Thymus (tissue), 11 donors: ENCODE measurements at regions not wholly inside any gene's neighbourhood (a gene's known extent, or its start where the extent isn't known, plus 50 kb on each side); places are given as distances from the start of the nearest gene placed in this dataset.

Source experiments
- DNase-seq, 9 donors: peaks; one replicate each; pipeline ENCODE4 v3.0.0-alpha.2; 2013; ENCODE audit warnings: low spot score in 9 of 9, low read depth in 6 of 9, missing footprints in 1 of 9
- H3K27ac ChIP-seq, 2 donors: one replicate each; pipeline ENCODE4 v1.5.1; 2013; ENCODE audit warnings: control low read depth in 1 of 2, low read depth in 1 of 2, low read length in 1 of 2, mild to moderate bottlenecking in 1 of 2, moderate library complexity in 1 of 2
- H3K27me3 ChIP-seq, 2 donors: one replicate each; pipeline ENCODE4 v1.5.1; 2013; ENCODE audit warnings: low read length in 1 of 2; ENCODE audit not compliant: control insufficient read depth in 2 of 2, insufficient read depth in 1 of 2
- H3K36me3 ChIP-seq, 2 donors: one replicate each; pipeline ENCODE4 v1.5.1; 2013; ENCODE audit warnings: low read length in 1 of 2, mild to moderate bottlenecking in 1 of 2, moderate library complexity in 1 of 2; ENCODE audit not compliant: control insufficient read depth in 2 of 2, insufficient read depth in 2 of 2
- H3K4me1 ChIP-seq, 2 donors: one replicate each; pipeline ENCODE4 v1.5.1; 2013; ENCODE audit warnings: low read length in 2 of 2; ENCODE audit not compliant: control insufficient read depth in 2 of 2, insufficient read depth in 2 of 2
- H3K4me3 ChIP-seq, 2 donors: one replicate each; pipeline ENCODE4 v1.5.1; 2013; ENCODE audit warnings: low read length in 2 of 2, control low read depth in 1 of 2, mild to moderate bottlenecking in 1 of 2
- H3K9me3 ChIP-seq, 2 donors: one replicate each; pipeline ENCODE4 v1.5.1; 2013; ENCODE audit warnings: low read length in 1 of 2, mild to moderate bottlenecking in 1 of 2; ENCODE audit not compliant: control insufficient read depth in 2 of 2, insufficient read depth in 1 of 2
- WGBS: extraction: QIAGEN DNeasy Blood & Tissue Kit; methylation state at CpG from one replicate; pipeline ENCODE4 v1.1.7; 2013; 5-methylcytosine and 5-hydroxymethylcytosine counted together
- donor health status: healthy.

GRCh38 chr10:42488416-42488815, 150.0 kb downstream of the ZNF33B start:
- no peaks in the 10 kb centered on the region for H3K27me3 ChIP-seq
- WGBS: 67% methylated on average over 5 of the region's 5 CpGs
- H3K4me1 ChIP-seq: no peaks in the 10 kb centered on the region
- H3K36me3 ChIP-seq: no peaks in the 10 kb centered on the region
- DNase-seq: no peak
- no peak overlapping the region for H3K27ac ChIP-seq
- H3K4me3 ChIP-seq: no peak overlapping the region
- H3K9me3 ChIP-seq: no peaks in the 10 kb centered on the region

GRCh38 chr10:42482411-42482810, 156.0 kb downstream of the ZNF33B start:
- Histone ChIP-seq H3K27ac (no peak overlapping the region), H3K4me3 (no peak overlapping the region), H3K9me3 (peaks cover 0 to 16% of the 10 kb centered on the region in 2 donors), H3K4me1 (no peaks in the 10 kb centered on the region), H3K36me3 (no peaks in the 10 kb centered on the region), H3K27me3 (no peaks in the 10 kb centered on the region)
- no peak for DNase-seq
- WGBS: 95% methylated on average over 1 of the region's 1 CpG

- Histone ChIP-seq H3K9me3 (peaks cover 2 to 25% of the 10 kb centered on the region in 2 donors), H3K36me3 (no peaks in the 10 kb centered on the region), H3K4me1 (no peaks in the 10 kb centered on the region), H3K27me3 (peaks cover 0 to 11% of the 10 kb centered on the region in 2 donors), H3K27ac (no peak overlapping the region), H3K4me3 (no peak overlapping the region)
- WGBS: 96% methylated on average over 1 of the region's 1 CpG
- DNase-seq: no peak
These were observed 159.3 kb downstream of the ZNF33B start for GRCh38 chr10:42479057-42479456.

GRCh38 chr10:42477170-42477569, 161.2 kb downstream of the ZNF33B start:
- Histone ChIP-seq H3K4me3 (no peak overlapping the region), H3K36me3 (no peaks in the 10 kb centered on the region), H3K4me1 (no peaks in the 10 kb centered on the region), H3K9me3 (peaks cover 2 to 24% of the 10 kb centered on the region in 2 donors), H3K27me3 (peaks cover 0 to 11% of the 10 kb centered on the region in 2 donors), H3K27ac (no peak overlapping the region)
- WGBS: 86% methylated on average over 19 of the region's 19 CpGs
- DNase-seq: no peak

GRCh38 chr10:42476101-42476500, 162.3 kb downstream of the ZNF33B start:
- Histone ChIP-seq H3K4me1 (no peaks in the 10 kb centered on the region), H3K27ac (no peak overlapping the region), H3K27me3 (peaks cover 0 to 11% of the 10 kb centered on the region in 2 donors), H3K36me3 (no peaks in the 10 kb centered on the region), H3K4me3 (no peak overlapping the region), H3K9me3 (peaks cover 2 to 19% of the 10 kb centered on the region in 2 donors)
- WGBS: 12% methylated on average over 20 of the region's 20 CpGs
- no peak for DNase-seq

- Histone ChIP-seq H3K27me3 (peaks cover 0 to 11% of the 10 kb centered on the region in 2 donors), H3K4me3 (no peak overlapping the region), H3K27ac (no peak overlapping the region), H3K36me3 (no peaks in the 10 kb centered on the region), H3K9me3 (peaks cover 2 to 16% of the 10 kb centered on the region in 2 donors), H3K4me1 (no peaks in the 10 kb centered on the region)
- no peak for DNase-seq
- WGBS: 31% methylated on average over 52 of the region's 52 CpGs
These were observed 162.9 kb downstream of the ZNF33B start for GRCh38 chr10:42475168-42476098.

- Histone ChIP-seq H3K9me3 (peaks cover 0 to 7% of the 10 kb centered on the region in 2 donors), H3K4me3 (no peak overlapping the region), H3K27ac (no peak overlapping the region), H3K4me1 (no peaks in the 10 kb centered on the region), H3K27me3 (no peaks in the 10 kb centered on the region), H3K36me3 (no peaks in the 10 kb centered on the region)
- 90% methylated on average over 6 of the region's 6 CpGs for WGBS
- DNase-seq: no peak
These were observed 184.1 kb downstream of the ZNF33B start for GRCh38 chr10:42454313-42454712.

GRCh38 chr10:42431095-42431494, 207.3 kb downstream of the ZNF33B start:
- 83% methylated on average over 5 of the region's 5 CpGs for WGBS

GRCh38 chr10:42428534-42428933, 209.8 kb downstream of the ZNF33B start:
- no peaks in the 10 kb centered on the region for H3K27me3 ChIP-seq
- no peak for DNase-seq

More at GRCh38 chr10:42431095-42431494, 207.3 kb downstream of the ZNF33B start:
- no peak overlapping the region for H3K27ac ChIP-seq
- no peaks in the 10 kb centered on the region for H3K27me3 ChIP-seq
- no peak for DNase-seq
- no peaks in the 10 kb centered on the region for H3K36me3 ChIP-seq
- H3K9me3 ChIP-seq: no peaks in the 10 kb centered on the region
- H3K4me3 ChIP-seq: no peak overlapping the region
- H3K4me1 ChIP-seq: no peaks in the 10 kb centered on the region

More at GRCh38 chr10:42428534-42428933, 209.8 kb downstream of the ZNF33B start:
- WGBS: 87% methylated on average over 1 of the region's 1 CpG
- Histone ChIP-seq H3K9me3 (no peaks in the 10 kb centered on the region), H3K36me3 (no peaks in the 10 kb centered on the region), H3K4me1 (no peaks in the 10 kb centered on the region), H3K27ac (no peak overlapping the region), H3K4me3 (no peak overlapping the region)
